NCI-H2107 (cell line): ENCODE measurements at regions not wholly inside any gene's neighbourhood (a gene's known extent, or its start where the extent isn't known, plus 50 kb on each side); places are given as distances from the start of the nearest gene placed in this dataset.

Source experiments
- DNase-seq: peaks from one replicate; lab custom pipeline; 2025; lab: John Stamatoyannopoulos, UW

- no peak for DNase-seq
These were observed 419.3 kb upstream of the ADGRL3 start for GRCh38 chr4:60780874-60781273.

GRCh38 chr4:60790608-60791007 lies 409.5 kb upstream of the ADGRL3 start:
- DNase-seq: no peak

GRCh38 chr4:60794372-60794771 lies 405.8 kb upstream of the ADGRL3 start:
- no peak for DNase-seq

- DNase-seq: no peak
These were observed 400.9 kb upstream of the ADGRL3 start for GRCh38 chr4:60799214-60799613.

GRCh38 chr4:60800701-60801100 lies 399.4 kb upstream of the ADGRL3 start:
- no peak for DNase-seq

- no peak for DNase-seq
These were observed 394.4 kb upstream of the ADGRL3 start for GRCh38 chr4:60805500-60806313.

GRCh38 chr4:60808726-60809485 lies 391.2 kb upstream of the ADGRL3 start:
- DNase-seq: no peak

- DNase-seq: no peak
These were observed 390.7 kb upstream of the ADGRL3 start for GRCh38 chr4:60809486-60809800.

- no peak for DNase-seq
These were observed 387.3 kb upstream of the ADGRL3 start for GRCh38 chr4:60812811-60813210.

GRCh38 chr4:60814549-60814948 lies 385.6 kb upstream of the ADGRL3 start:
- DNase-seq: no peak

GRCh38 chr4:60817609-60818008 lies 382.5 kb upstream of the ADGRL3 start:
- no peak for DNase-seq

GRCh38 chr4:60822986-60823385 lies 377.1 kb upstream of the ADGRL3 start:
- DNase-seq: no peak

GRCh38 chr4:60840020-60840419 lies 360.1 kb upstream of the ADGRL3 start:
- no peak for DNase-seq

GRCh38 chr4:60846678-60847077 lies 353.4 kb upstream of the ADGRL3 start:
- no peak for DNase-seq

GRCh38 chr4:60847614-60848013 lies 352.5 kb upstream of the ADGRL3 start:
- DNase-seq: no peak

- DNase-seq: no peak
These were observed 342.9 kb upstream of the ADGRL3 start for GRCh38 chr4:60857130-60857753.

GRCh38 chr4:60863442-60863841 lies 336.7 kb upstream of the ADGRL3 start:
- DNase-seq: no peak

- no peak for DNase-seq
These were observed 334.9 kb upstream of the ADGRL3 start for GRCh38 chr4:60865273-60865672.

GRCh38 chr4:60868232-60868960 lies 331.7 kb upstream of the ADGRL3 start:
- DNase-seq: no peak

- DNase-seq: no peak
These were observed 320.9 kb upstream of the ADGRL3 start for GRCh38 chr4:60879135-60879701.

GRCh38 chr4:60884587-60884986 lies 315.5 kb upstream of the ADGRL3 start:
- DNase-seq: no peak

- DNase-seq: no peak
These were observed 315.1 kb upstream of the ADGRL3 start for GRCh38 chr4:60885011-60885410.
